NCI-H1092 treated with DMSO at 0.1 percent for 48 hours (cell line): ENCODE measurements at regions not wholly inside any gene's neighbourhood (a gene's known extent, or its start where the extent isn't known, plus 50 kb on each side); places are given as distances from the start of the nearest gene placed in this dataset.
"Not testable (repeated sequence)": the region's sequence is repeated elsewhere in the genome, so short reads cannot be mapped to it uniquely, and the experiment has no call there.

Source experiments
- DNase-seq: peaks from one replicate; lab custom pipeline; 2025; lab: John Stamatoyannopoulos, UW

GRCh38 chr17:445839-446238 lies 93.2 kb upstream of the RPH3AL start, which contains the start of gene RFLNB:
Gene RFLNB, minus strand, starts transcription at chr17:445939.
- DNase-seq = not testable (repeated sequence)

- DNase-seq = no peak
These were observed 92.4 kb upstream of the RPH3AL start for GRCh38 chr17:444879-445454.

GRCh38 chr17:443109-443508 lies 90.5 kb upstream of the RPH3AL start:
- no peak for DNase-seq

GRCh38 chr17:441155-441950 lies 88.7 kb upstream of the RPH3AL start:
- DNase-seq = no peak

GRCh38 chr17:438191-438590 lies 85.6 kb upstream of the RPH3AL start:
- no peak for DNase-seq

- no peak for DNase-seq
These were observed 84.9 kb upstream of the RPH3AL start for GRCh38 chr17:437545-437944.

GRCh38 chr17:436571-436970 lies 84.0 kb upstream of the RPH3AL start:
- DNase-seq = no peak

- DNase-seq = not testable (repeated sequence)
These were observed 79.9 kb upstream of the RPH3AL start for GRCh38 chr17:432471-432870.

- DNase-seq = no peak
These were observed 78.9 kb upstream of the RPH3AL start for GRCh38 chr17:431494-431893.

GRCh38 chr17:429589-429988 lies 77.0 kb upstream of the RPH3AL start:
- DNase-seq = no peak

GRCh38 chr17:428414-428813 lies 75.8 kb upstream of the RPH3AL start:
- no peak for DNase-seq

GRCh38 chr17:427891-428290 lies 75.3 kb upstream of the RPH3AL start:
- DNase-seq = no peak

GRCh38 chr17:427327-427726 lies 74.7 kb upstream of the RPH3AL start:
- DNase-seq = no peak

GRCh38 chr17:422196-422930 lies 69.8 kb upstream of the RPH3AL start:
- no peak for DNase-seq

- DNase-seq = no peak
These were observed 68.0 kb upstream of the RPH3AL start for GRCh38 chr17:420479-421175.

GRCh38 chr17:419073-419735 lies 66.6 kb upstream of the RPH3AL start:
- no peak for DNase-seq

GRCh38 chr17:418421-418751 lies 65.8 kb upstream of the RPH3AL start:
- DNase-seq = no peak

- DNase-seq = no peak
These were observed 65.2 kb upstream of the RPH3AL start for GRCh38 chr17:417691-418420.

GRCh38 chr17:416293-417206 lies 63.9 kb upstream of the RPH3AL start:
- DNase-seq = no peak

GRCh38 chr17:413706-414380 lies 61.2 kb upstream of the RPH3AL start:
- no peak for DNase-seq
